Nephron progenitor cell (in vitro differentiated cells): ENCODE measurements at regions not wholly inside any gene's neighbourhood (a gene's known extent, or its start where the extent isn't known, plus 50 kb on each side); places are given as distances from the start of the nearest gene placed in this dataset.
"Not testable (repeated sequence)": the region's sequence is repeated elsewhere in the genome, so short reads cannot be mapped to it uniquely, and the experiment has no call there.

Source experiments
- DNase-seq: peaks from one replicate; pipeline ENCODE4 v3.0.0; 2021
- H3K27ac Mint-ChIP-seq: 2 replicates; pipeline ENCODE4 v1.8.0; 2021; ENCODE audit warnings: mild to moderate bottlenecking, moderate library complexity, mixed read lengths
- H3K27me3 Mint-ChIP-seq: 2 replicates; pipeline ENCODE4 v1.8.0; 2021; ENCODE audit warnings: mild to moderate bottlenecking, low read depth, mixed read lengths; ENCODE audit not compliant: poor library complexity
- H3K36me3 Mint-ChIP-seq: 2 replicates; pipeline ENCODE4 v1.8.0; 2021; ENCODE audit warnings: low read depth, mixed read lengths
- H3K4me1 Mint-ChIP-seq: 2 replicates; pipeline ENCODE4 v1.8.0; 2021; ENCODE audit warnings: mixed read lengths
- H3K4me3 Mint-ChIP-seq: 2 replicates; pipeline ENCODE4 v1.8.0; 2021; ENCODE audit warnings: mild to moderate bottlenecking, moderate library complexity, mixed read lengths
- H3K9me3 Mint-ChIP-seq: 2 replicates; pipeline ENCODE4 v1.8.0; 2021; ENCODE audit warnings: mild to moderate bottlenecking, moderate library complexity, mixed read lengths
- CTCF ChIP-seq: fragments of 200-600 bp; sonication (generic); IDR thresholded peaks from 2 replicates; pipeline ENCODE4 v1.5.0; 2021; ENCODE audit warnings: antibody characterized with exemption

DNA sequence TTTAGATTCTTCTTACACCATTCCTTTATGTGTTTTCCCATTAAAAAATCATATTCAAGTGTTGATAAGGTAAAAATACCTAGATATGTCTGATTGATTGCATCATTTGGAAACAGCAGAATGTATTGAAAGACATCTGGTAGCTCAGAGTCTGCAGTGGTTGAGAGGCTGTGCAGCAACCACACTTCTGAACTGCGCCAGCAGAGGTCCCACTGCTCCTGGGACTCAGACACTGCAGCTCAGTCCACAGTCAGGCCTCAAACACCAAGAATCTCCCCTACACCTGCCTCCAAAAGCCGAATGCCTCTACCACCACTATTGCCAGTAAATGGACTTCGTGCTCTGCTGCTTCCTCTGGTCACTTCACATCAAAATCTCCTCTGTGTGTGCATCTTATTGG, 176.9 kb upstream of the LMCD1 start:
- Mint-ChIP-seq H3K36me3 (no peaks in the 10 kb centered on the region), H3K4me3 (no peak overlapping the region), H3K27me3 (peaks cover 8% of the 10 kb centered on the region), H3K4me1 (peaks cover 12% of the 10 kb centered on the region), H3K9me3 (no peaks in the 10 kb centered on the region), H3K27ac (no peak overlapping the region)
- TF ChIP-seq CTCF, result no peak
- peak; percentile 26 for DNase-seq

GRCh38 chr3:8325306-8325705, 176.3 kb upstream of the LMCD1 start:
- Mint-ChIP-seq H3K27me3 (peaks cover 8% of the 10 kb centered on the region), H3K9me3 (no peaks in the 10 kb centered on the region), H3K4me1 (peaks cover 12% of the 10 kb centered on the region), H3K27ac (no peak overlapping the region), H3K36me3 (no peaks in the 10 kb centered on the region), H3K4me3 (no peak overlapping the region)
- DNase-seq, result no peak
- TF ChIP-seq CTCF, result no peak

DNA sequence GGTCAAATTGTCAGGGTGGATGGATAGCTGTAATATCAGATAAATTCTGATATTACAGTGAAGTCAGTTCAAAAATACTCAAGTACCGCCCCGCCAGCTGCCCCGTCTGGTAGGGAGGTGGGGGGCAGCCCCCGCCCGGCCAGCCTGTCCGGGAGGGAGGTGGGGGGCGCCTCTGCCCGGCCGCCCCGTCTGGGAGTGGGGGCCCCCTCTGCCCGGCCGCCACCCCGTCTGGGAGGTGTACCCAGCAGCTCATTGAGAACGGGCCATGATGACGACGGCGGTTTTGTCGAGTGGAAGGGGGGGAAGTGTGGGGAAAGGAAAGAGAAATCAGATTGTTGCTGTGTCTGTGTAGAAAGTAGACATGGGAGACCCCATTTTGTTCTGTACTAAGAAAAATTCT, 175.8 kb upstream of the LMCD1 start:
- H3K4me3 Mint-ChIP-seq, H3K9me3 Mint-ChIP-seq, DNase-seq, H3K27me3 Mint-ChIP-seq, H3K27ac Mint-ChIP-seq, H3K36me3 Mint-ChIP-seq: not testable (repeated sequence)
- peaks cover 12% of the 10 kb centered on the region for H3K4me1 Mint-ChIP-seq

DNA sequence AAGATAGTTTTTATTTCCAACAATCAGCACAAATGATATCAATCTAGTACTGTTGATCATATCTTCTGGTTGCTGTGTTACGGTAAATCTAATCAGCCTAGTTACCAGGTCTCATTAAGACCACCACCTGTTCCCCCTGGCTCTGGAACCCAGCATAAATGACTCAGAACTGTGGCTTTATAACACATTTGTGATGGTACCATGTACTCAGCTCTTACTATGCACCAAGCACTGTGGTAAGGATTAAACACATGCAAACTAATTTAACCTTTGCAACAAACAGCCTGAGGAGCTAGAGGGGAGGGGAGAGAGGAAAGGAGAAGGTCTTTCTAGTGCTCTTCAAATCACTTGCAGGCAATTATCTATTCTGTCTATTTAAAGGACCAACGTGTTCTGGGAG, 173.9 kb upstream of the LMCD1 start:
- no peaks in the 10 kb centered on the region for H3K9me3 Mint-ChIP-seq
- peaks cover 4% of the 10 kb centered on the region for H3K27me3 Mint-ChIP-seq
- no peak for TF ChIP-seq CTCF
- no peak overlapping the region for H3K27ac Mint-ChIP-seq
- no peaks in the 10 kb centered on the region for H3K36me3 Mint-ChIP-seq
- H3K4me3 Mint-ChIP-seq, result no peak overlapping the region
- DNase-seq, result no peak
- H3K4me1 Mint-ChIP-seq, result peaks cover 12% of the 10 kb centered on the region

GRCh38 chr3:8328967-8329366, 172.7 kb upstream of the LMCD1 start:
- Mint-ChIP-seq H3K36me3 (no peaks in the 10 kb centered on the region), H3K4me3 (no peak overlapping the region), H3K4me1 (peaks cover 12% of the 10 kb centered on the region), H3K27ac (no peak overlapping the region), H3K27me3 (peaks cover 4% of the 10 kb centered on the region), H3K9me3 (no peaks in the 10 kb centered on the region)
- no peak for DNase-seq
- TF ChIP-seq CTCF, result no peak

DNA sequence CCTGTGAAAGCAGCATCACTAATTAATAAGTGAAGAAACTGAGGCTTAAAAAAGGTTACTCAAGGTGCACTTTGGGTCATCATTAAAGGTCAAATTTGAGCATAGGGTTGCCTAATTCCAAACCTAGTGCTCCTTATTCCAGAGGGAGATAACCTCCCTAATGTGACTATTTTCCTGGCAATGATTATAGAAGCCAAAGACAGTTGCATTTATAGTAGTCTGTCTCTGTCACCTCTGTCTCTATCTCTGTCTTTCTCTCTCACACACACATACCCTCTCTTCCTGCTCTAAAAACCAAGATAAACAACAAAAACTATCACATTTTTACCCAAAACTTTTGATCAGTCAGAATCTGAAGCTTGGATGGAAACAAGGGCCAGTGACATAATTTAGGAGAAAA, 172.0 kb upstream of the LMCD1 start:
- no peak for TF ChIP-seq CTCF
- Mint-ChIP-seq H3K36me3 (no peaks in the 10 kb centered on the region), H3K4me3 (no peak overlapping the region), H3K9me3 (no peaks in the 10 kb centered on the region), H3K27ac (no peak overlapping the region), H3K27me3 (peaks cover 4% of the 10 kb centered on the region), H3K4me1 (peaks cover 12% of the 10 kb centered on the region)
- no peak for DNase-seq
